ENCODE measurements at regions not wholly inside any gene's neighbourhood (a gene's known extent, or its start where the extent isn't known, plus 50 kb on each side); places are given as distances from the start of the nearest gene placed in this dataset.

- TF ChIP-seq ZNF784 (CRISPR knock-in tag; IDR thresholded peaks at IDR 0.05; ENCODE audit: borderline replicate concordance) (no peak), ZGPAT (CRISPR knock-in tag; IDR thresholded peaks at IDR 0.05) (peak; percentile 84; the same call in 1 of the 2 replicates), CREB3 (CRISPR knock-in tag; IDR thresholded peaks at IDR 0.05) (no peak; the same call in 1 of the 2 replicates), ZNF777 (CRISPR knock-in tag; IDR thresholded peaks at IDR 0.05) (no peak), NFE2 (CRISPR knock-in tag; IDR thresholded peaks at IDR 0.05) (no peak), TAF1 (CRISPR knock-in tag; IDR thresholded peaks at IDR 0.05) (peak; percentile 79), TCF7L2 (IDR thresholded peaks at IDR 0.05; ENCODE audit: low read depth, low read length) (no peak), CEBPG (CRISPR knock-in tag; IDR thresholded peaks at IDR 0.05) (0 out of 2 replicates have a peak, but pooled peaks have one; percentile 33), SSRP1 (CRISPR knock-in tag; IDR thresholded peaks at IDR 0.05) (0 out of 2 replicates have a peak, but pooled peaks have one; percentile 16), MEF2D (CRISPR knock-in tag; IDR thresholded peaks at IDR 0.05) (peak; percentile 57; the same call in 1 of the 2 replicates), ZNF343 (CRISPR knock-in tag; IDR thresholded peaks at IDR 0.05) (peak; percentile 96), ZBTB44 (CRISPR knock-in tag; IDR thresholded peaks at IDR 0.05) (peak; percentile 56; the same call in 1 of the 2 replicates), NBN (conservative IDR thresholded peaks at IDR 0.05) (no peak), ZNF883 (CRISPR knock-in tag; IDR thresholded peaks at IDR 0.05; ENCODE audit: not compliant biosample characterization) (peak; percentile 79), ZNF792 (CRISPR knock-in tag; IDR thresholded peaks at IDR 0.05) (peak; percentile 62; the same call in 1 of the 2 replicates), ZNF275 (CRISPR knock-in tag; IDR thresholded peaks at IDR 0.05; ENCODE audit: borderline replicate concordance) (no peak), PAWR (CRISPR knock-in tag; IDR thresholded peaks at IDR 0.05; ENCODE audit: borderline replicate concordance) (no peak), ZNF7 (CRISPR knock-in tag; IDR thresholded peaks at IDR 0.05) (no peak), PHB2 (IDR thresholded peaks at IDR 0.05; ENCODE audit: partially characterized antibody) (no peak), ZBTB2 (CRISPR knock-in tag; IDR thresholded peaks at IDR 0.05; ENCODE audit: low read depth) (no peak), CENPX (CRISPR knock-in tag; IDR thresholded peaks at IDR 0.05) (no peak), JUN (CRISPR knock-in tag; IDR thresholded peaks at IDR 0.05) (0 out of 2 replicates have a peak, but pooled peaks have one; percentile 5), ZKSCAN1 (IDR thresholded peaks at IDR 0.05; ENCODE audit: low read length) (no peak)
Observed at GRCh38 chr17:77374170-77374936, 233.6 kb downstream of the SEC14L1 start (continued).

Measured in HepG2 (cell line).